ENCODE measurements at regions not wholly inside any gene's neighbourhood (a gene's known extent, or its start where the extent isn't known, plus 50 kb on each side); places are given as distances from the start of the nearest gene placed in this dataset.

DNA sequence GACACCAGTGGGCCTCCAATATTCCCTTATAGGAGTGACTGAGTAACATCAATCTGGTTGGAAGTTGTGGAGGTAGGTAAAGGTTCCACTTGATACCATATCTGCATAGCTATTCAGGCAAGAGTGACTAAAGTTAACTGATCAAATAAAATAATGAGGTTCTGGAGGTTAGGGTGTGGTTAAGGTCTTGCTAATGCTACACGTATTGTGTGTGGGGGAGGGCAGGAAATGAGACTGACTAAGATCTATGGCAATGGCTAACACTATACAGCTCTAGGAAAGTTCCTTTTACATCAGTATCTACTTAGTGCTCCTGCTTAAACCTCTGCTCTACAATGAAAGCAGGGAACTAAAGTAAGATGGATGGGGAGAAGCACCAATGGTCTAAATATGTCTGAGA is 149.1 kb upstream of the MGAT5 start:
- no peaks in the 10 kb centered on the region for H3K36me3 ChIP-seq (ENCODE audit: insufficient read depth)
- Mint-ChIP-seq H3K27me3 (ENCODE audit: insufficient read depth, low read depth, poor library complexity) (peaks cover 5% of the 10 kb centered on the region), H3K4me1 (peaks cover 5% of the 10 kb centered on the region; the same call in 2 of the 3 replicates), H3K4me3 (no peak overlapping the region), H3K36me3 (ENCODE audit: low read depth) (peaks cover 8% of the 10 kb centered on the region), H3K27ac (no peak overlapping the region), H3K9me3 (peaks cover 17% of the 10 kb centered on the region)
- no peak overlapping the region for H2AFZ ChIP-seq
- H3K4me3 ChIP-seq = no peak overlapping the region
- H3F3A ChIP-seq (replicated peaks; ENCODE audit: low read depth) = no peaks in the 10 kb centered on the region
- no peaks in the 10 kb centered on the region for H3K79me2 ChIP-seq (replicated peaks; ENCODE audit: insufficient read depth)
- no peaks in the 10 kb centered on the region for H3K27me3 ChIP-seq (ENCODE audit: insufficient read depth)
- no peaks in the 10 kb centered on the region for H3K4me1 ChIP-seq (ENCODE audit: insufficient read depth)
- no peak for TF ChIP-seq CREB1 (CRISPR knock-in tag; IDR thresholded peaks at IDR 0.05; ENCODE audit: low read depth)
- TF ChIP-seq, protein P1, sequence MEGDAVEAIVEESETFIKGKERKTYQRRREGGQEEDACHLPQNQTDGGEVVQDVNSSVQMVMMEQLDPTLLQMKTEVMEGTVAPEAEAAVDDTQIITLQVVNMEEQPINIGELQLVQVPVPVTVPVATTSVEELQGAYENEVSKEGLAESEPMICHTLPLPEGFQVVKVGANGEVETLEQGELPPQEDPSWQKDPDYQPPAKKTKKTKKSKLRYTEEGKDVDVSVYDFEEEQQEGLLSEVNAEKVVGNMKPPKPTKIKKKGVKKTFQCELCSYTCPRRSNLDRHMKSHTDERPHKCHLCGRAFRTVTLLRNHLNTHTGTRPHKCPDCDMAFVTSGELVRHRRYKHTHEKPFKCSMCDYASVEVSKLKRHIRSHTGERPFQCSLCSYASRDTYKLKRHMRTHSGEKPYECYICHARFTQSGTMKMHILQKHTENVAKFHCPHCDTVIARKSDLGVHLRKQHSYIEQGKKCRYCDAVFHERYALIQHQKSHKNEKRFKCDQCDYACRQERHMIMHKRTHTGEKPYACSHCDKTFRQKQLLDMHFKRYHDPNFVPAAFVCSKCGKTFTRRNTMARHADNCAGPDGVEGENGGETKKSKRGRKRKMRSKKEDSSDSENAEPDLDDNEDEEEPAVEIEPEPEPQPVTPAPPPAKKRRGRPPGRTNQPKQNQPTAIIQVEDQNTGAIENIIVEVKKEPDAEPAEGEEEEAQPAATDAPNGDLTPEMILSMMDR (conservative IDR thresholded peaks at IDR 0.05; ENCODE audit: low read depth in 2 of 2) = no peak
- no peak for TF ChIP-seq JUNB (IDR thresholded peaks at IDR 0.05; ENCODE audit: unreplicated experiment)
- TF ChIP-seq, protein P2, sequence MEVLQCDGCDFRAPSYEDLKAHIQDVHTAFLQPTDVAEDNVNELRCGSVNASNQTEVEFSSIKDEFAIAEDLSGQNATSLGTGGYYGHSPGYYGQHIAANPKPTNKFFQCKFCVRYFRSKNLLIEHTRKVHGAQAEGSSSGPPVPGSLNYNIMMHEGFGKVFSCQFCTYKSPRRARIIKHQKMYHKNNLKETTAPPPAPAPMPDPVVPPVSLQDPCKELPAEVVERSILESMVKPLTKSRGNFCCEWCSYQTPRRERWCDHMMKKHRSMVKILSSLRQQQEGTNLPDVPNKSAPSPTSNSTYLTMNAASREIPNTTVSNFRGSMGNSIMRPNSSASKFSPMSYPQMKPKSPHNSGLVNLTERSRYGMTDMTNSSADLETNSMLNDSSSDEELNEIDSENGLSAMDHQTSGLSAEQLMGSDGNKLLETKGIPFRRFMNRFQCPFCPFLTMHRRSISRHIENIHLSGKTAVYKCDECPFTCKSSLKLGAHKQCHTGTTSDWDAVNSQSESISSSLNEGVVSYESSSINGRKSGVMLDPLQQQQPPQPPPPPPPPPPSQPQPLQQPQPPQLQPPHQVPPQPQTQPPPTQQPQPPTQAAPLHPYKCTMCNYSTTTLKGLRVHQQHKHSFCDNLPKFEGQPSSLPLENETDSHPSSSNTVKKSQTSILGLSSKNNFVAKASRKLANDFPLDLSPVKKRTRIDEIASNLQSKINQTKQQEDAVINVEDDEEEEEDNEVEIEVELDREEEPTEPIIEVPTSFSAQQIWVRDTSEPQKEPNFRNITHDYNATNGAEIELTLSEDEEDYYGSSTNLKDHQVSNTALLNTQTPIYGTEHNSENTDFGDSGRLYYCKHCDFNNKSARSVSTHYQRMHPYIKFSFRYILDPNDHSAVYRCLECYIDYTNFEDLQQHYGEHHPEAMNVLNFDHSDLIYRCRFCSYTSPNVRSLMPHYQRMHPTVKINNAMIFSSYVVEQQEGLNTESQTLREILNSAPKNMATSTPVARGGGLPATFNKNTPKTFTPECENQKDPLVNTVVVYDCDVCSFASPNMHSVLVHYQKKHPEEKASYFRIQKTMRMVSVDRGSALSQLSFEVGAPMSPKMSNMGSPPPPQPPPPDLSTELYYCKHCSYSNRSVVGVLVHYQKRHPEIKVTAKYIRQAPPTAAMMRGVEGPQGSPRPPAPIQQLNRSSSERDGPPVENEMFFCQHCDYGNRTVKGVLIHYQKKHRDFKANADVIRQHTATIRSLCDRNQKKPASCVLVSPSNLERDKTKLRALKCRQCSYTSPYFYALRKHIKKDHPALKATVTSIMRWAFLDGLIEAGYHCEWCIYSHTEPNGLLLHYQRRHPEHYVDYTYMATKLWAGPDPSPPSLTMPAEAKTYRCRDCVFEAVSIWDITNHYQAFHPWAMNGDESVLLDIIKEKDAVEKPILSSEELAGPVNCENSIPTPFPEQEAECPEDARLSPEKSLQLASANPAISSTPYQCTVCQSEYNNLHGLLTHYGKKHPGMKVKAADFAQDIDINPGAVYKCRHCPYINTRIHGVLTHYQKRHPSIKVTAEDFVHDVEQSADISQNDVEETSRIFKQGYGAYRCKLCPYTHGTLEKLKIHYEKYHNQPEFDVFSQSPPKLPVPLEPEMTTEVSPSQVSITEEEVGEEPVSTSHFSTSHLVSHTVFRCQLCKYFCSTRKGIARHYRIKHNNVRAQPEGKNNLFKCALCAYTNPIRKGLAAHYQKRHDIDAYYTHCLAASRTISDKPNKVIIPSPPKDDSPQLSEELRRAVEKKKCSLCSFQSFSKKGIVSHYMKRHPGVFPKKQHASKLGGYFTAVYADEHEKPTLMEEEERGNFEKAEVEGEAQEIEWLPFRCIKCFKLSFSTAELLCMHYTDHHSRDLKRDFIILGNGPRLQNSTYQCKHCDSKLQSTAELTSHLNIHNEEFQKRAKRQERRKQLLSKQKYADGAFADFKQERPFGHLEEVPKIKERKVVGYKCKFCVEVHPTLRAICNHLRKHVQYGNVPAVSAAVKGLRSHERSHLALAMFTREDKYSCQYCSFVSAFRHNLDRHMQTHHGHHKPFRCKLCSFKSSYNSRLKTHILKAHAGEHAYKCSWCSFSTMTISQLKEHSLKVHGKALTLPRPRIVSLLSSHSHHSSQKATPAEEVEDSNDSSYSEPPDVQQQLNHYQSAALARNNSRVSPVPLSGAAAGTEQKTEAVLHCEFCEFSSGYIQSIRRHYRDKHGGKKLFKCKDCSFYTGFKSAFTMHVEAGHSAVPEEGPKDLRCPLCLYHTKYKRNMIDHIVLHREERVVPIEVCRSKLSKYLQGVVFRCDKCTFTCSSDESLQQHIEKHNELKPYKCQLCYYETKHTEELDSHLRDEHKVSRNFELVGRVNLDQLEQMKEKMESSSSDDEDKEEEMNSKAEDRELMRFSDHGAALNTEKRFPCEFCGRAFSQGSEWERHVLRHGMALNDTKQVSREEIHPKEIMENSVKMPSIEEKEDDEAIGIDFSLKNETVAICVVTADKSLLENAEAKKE (CRISPR knock-in tag; IDR thresholded peaks at IDR 0.05) = no peak
- no peak for TF ChIP-seq EZH2 (IDR thresholded peaks at IDR 0.05; ENCODE audit: low read depth, unreplicated experiment)
- TF ChIP-seq EZH2phosphoT487 (IDR thresholded peaks at IDR 0.05; ENCODE audit: unreplicated experiment) = no peak
- TF ChIP-seq, protein P3, sequence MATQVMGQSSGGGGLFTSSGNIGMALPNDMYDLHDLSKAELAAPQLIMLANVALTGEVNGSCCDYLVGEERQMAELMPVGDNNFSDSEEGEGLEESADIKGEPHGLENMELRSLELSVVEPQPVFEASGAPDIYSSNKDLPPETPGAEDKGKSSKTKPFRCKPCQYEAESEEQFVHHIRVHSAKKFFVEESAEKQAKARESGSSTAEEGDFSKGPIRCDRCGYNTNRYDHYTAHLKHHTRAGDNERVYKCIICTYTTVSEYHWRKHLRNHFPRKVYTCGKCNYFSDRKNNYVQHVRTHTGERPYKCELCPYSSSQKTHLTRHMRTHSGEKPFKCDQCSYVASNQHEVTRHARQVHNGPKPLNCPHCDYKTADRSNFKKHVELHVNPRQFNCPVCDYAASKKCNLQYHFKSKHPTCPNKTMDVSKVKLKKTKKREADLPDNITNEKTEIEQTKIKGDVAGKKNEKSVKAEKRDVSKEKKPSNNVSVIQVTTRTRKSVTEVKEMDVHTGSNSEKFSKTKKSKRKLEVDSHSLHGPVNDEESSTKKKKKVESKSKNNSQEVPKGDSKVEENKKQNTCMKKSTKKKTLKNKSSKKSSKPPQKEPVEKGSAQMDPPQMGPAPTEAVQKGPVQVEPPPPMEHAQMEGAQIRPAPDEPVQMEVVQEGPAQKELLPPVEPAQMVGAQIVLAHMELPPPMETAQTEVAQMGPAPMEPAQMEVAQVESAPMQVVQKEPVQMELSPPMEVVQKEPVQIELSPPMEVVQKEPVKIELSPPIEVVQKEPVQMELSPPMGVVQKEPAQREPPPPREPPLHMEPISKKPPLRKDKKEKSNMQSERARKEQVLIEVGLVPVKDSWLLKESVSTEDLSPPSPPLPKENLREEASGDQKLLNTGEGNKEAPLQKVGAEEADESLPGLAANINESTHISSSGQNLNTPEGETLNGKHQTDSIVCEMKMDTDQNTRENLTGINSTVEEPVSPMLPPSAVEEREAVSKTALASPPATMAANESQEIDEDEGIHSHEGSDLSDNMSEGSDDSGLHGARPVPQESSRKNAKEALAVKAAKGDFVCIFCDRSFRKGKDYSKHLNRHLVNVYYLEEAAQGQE (IDR thresholded peaks at IDR 0.05; ENCODE audit: unreplicated experiment) = no peak
- no peak for TF ChIP-seq NANOG (IDR thresholded peaks at IDR 0.05; ENCODE audit: borderline replicate concordance)
- no peak for TF ChIP-seq POLR2AphosphoS5 (IDR thresholded peaks at IDR 0.05; ENCODE audit: low read depth)
- TF ChIP-seq ZNF331 (CRISPR knock-in tag; IDR thresholded peaks at IDR 0.05; ENCODE audit: low read depth) = no peak
- TF ChIP-seq, protein P4, sequence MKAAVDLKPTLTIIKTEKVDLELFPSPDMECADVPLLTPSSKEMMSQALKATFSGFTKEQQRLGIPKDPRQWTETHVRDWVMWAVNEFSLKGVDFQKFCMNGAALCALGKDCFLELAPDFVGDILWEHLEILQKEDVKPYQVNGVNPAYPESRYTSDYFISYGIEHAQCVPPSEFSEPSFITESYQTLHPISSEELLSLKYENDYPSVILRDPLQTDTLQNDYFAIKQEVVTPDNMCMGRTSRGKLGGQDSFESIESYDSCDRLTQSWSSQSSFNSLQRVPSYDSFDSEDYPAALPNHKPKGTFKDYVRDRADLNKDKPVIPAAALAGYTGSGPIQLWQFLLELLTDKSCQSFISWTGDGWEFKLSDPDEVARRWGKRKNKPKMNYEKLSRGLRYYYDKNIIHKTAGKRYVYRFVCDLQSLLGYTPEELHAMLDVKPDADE (IDR thresholded peaks at IDR 0.05) = no peak
- no peak for TF ChIP-seq ZNF114 (CRISPR knock-in tag; IDR thresholded peaks at IDR 0.05)
- TF ChIP-seq STAT1 (IDR thresholded peaks at IDR 0.05; ENCODE audit: unreplicated experiment) = no peak
- no peaks in the 10 kb centered on the region for H4K20me1 ChIP-seq (replicated peaks; ENCODE audit: insufficient read depth)
- ATAC-seq (no peak), DNase-seq (ENCODE audit: low spot score) (no peak)
- H3K27ac ChIP-seq (ENCODE audit: low read depth) = no peak overlapping the region
- H3K9me2 ChIP-seq (ENCODE audit: insufficient read depth) = no peaks in the 10 kb centered on the region
- H3K4me2 ChIP-seq = no peak overlapping the region

Measured in GM23338 (cell line).